GM12892 (cell line): ENCODE measurements at regions not wholly inside any gene's neighbourhood (a gene's known extent, or its start where the extent isn't known, plus 50 kb on each side); places are given as distances from the start of the nearest gene placed in this dataset.

Experiments
- POLR2A ChIP-seq: IDR thresholded peaks from 2 replicates; pipeline ENCODE4 v1.6.1; 2011; ENCODE audit warnings: low read depth, low read length, control low read depth
- POLR2AphosphoS5 ChIP-seq: IDR thresholded peaks from 2 replicates; pipeline ENCODE4 v1.6.1; 2011; ENCODE audit warnings: low read depth, low read length, control low read depth

GRCh38 chr1:239676522-239677273 lies 290.3 kb downstream of the CHRM3 start:
- TF ChIP-seq POLR2A (no peak), POLR2AphosphoS5 (no peak)
